CD14-positive monocyte (primary cell): ENCODE measurements at regions not wholly inside any gene's neighbourhood (a gene's known extent, or its start where the extent isn't known, plus 50 kb on each side); places are given as distances from the start of the nearest gene placed in this dataset.

Source experiments
- DNase-seq, 3 donors: peaks; one replicate each; pipeline ENCODE4 v3.0.0-alpha.2; 2011 to 2022
- H2AFZ ChIP-seq: 2 replicates; pipeline ENCODE4 v1.6.0; 2012; ENCODE audit warnings: mild to moderate bottlenecking, low read depth, low read length, inconsistent platforms; ENCODE audit not compliant: insufficient read depth, poor library complexity, severe bottlenecking
- H3K27ac ChIP-seq, 2 donors: 1 replicate in 1 of 2; 2 replicates in 1 of 2; pipeline ENCODE4 v1.5.1; 2012 to 2013; ENCODE audit warnings: low read length in 2 of 2, control low read depth in 1 of 2, inconsistent platforms in 1 of 2, low read depth in 1 of 2, mild to moderate bottlenecking in 1 of 2
- H3K27me3 ChIP-seq, 2 donors: one replicate each; pipeline versions ENCODE4 v1.6.0 to v1.6.1; 2011 to 2013; ENCODE audit warnings: low read length in 2 of 2; ENCODE audit not compliant: control insufficient read depth in 2 of 2, insufficient read depth in 2 of 2
- H3K36me3 ChIP-seq, 2 donors: replicated peaks in 1 of 2; 1 replicate in 1 of 2; 2 replicates in 1 of 2; pipeline versions ENCODE4 v1.5.1 to v1.6.1; 2012 to 2013; ENCODE audit warnings: low read length in 2 of 2, control low read depth in 1 of 2, inconsistent platforms in 1 of 2, mild to moderate bottlenecking in 1 of 2; ENCODE audit not compliant: insufficient read depth in 2 of 2, control insufficient read depth in 1 of 2
- H3K4me1 ChIP-seq, 2 donors: 1 replicate in 1 of 2; 2 replicates in 1 of 2; pipeline versions ENCODE4 v1.5.1 to v1.6.1; 2012 to 2013; ENCODE audit warnings: low read length in 2 of 2, control low read depth in 1 of 2, inconsistent platforms in 1 of 2, mild to moderate bottlenecking in 1 of 2, moderate library complexity in 1 of 2; ENCODE audit not compliant: insufficient read depth in 2 of 2, control insufficient read depth in 1 of 2
- H3K4me2 ChIP-seq: replicated peaks from 2 replicates; pipeline ENCODE3; 2012; ENCODE audit warnings: low read length, moderate library complexity, mild to moderate bottlenecking; ENCODE audit not compliant: poor library complexity, severe bottlenecking; ENCODE audit errors: extremely low read depth
- H3K4me3 ChIP-seq, 3 experiments: fragments of 200-600 bp in 1 of 3; sonication (generic) in 1 of 3; replicated peaks in 1 of 3; 1 replicate in 2 of 3; 2 replicates in 1 of 3; pipeline ENCODE4 v1.5.1; 2011 to 2013; ENCODE audit warnings: low read length in 3 of 3, mild to moderate bottlenecking in 3 of 3, control low read depth in 2 of 3, low read depth in 2 of 3, inconsistent platforms in 1 of 3, moderate library complexity in 1 of 3
- H3K79me2 ChIP-seq: 2 replicates; pipeline ENCODE4 v1.6.0; 2012; ENCODE audit warnings: mild to moderate bottlenecking, control low read depth, inconsistent platforms, low read length, moderate library complexity; ENCODE audit not compliant: insufficient read depth
- H3K9ac ChIP-seq: 2 replicates; pipeline ENCODE4 v1.6.0; 2017; ENCODE audit warnings: low read length, mild to moderate bottlenecking; ENCODE audit not compliant: insufficient read depth, poor library complexity, severe bottlenecking
- H3K9me3 ChIP-seq, 2 donors: replicated peaks in 1 of 2; 1 replicate in 1 of 2; 2 replicates in 1 of 2; pipeline versions ENCODE4 v1.5.1 to v1.6.1; 2012 to 2013; ENCODE audit warnings: low read length in 2 of 2, control low read depth in 1 of 2; ENCODE audit not compliant: control insufficient read depth in 1 of 2, insufficient read depth in 1 of 2
- H4K20me1 ChIP-seq: 2 replicates; pipeline ENCODE4 v1.6.0; 2012; ENCODE audit warnings: mild to moderate bottlenecking, low read length, control low read depth, moderate library complexity; ENCODE audit not compliant: insufficient read depth
- H3K27ac Mint-ChIP-seq, 7 donors: one replicate each; pipeline ENCODE4 v1.8.0; 2020; ENCODE audit warnings: mild to moderate bottlenecking in 7 of 7, mixed read lengths in 7 of 7, moderate library complexity in 6 of 7, inconsistent platforms in 2 of 7
- H3K27me3 Mint-ChIP-seq, 3 donors: one replicate each; pipeline ENCODE4 v1.8.0; 2021 to 2022; ENCODE audit warnings: low read depth in 3 of 3, mild to moderate bottlenecking in 3 of 3, mixed read lengths in 3 of 3, moderate library complexity in 3 of 3, inconsistent platforms in 1 of 3
- H3K36me3 Mint-ChIP-seq, 2 donors: one replicate each; pipeline ENCODE4 v1.8.0; 2020; ENCODE audit warnings: mixed read lengths in 2 of 2, inconsistent platforms in 1 of 2, mild to moderate bottlenecking in 1 of 2
- H3K4me1 Mint-ChIP-seq: one replicate; pipeline ENCODE4 v1.8.0; 2020; ENCODE audit warnings: mild to moderate bottlenecking, mixed read lengths
- H3K4me3 Mint-ChIP-seq, 2 donors: one replicate each; pipeline ENCODE4 v1.8.0; 2020; ENCODE audit warnings: mild to moderate bottlenecking in 2 of 2, mixed read lengths in 2 of 2, moderate library complexity in 1 of 2
- H3K9me3 Mint-ChIP-seq, 7 donors: one replicate each; pipeline ENCODE4 v1.8.0; 2020 to 2022; ENCODE audit warnings: mixed read lengths in 7 of 7, mild to moderate bottlenecking in 6 of 7, moderate library complexity in 6 of 7, inconsistent platforms in 2 of 7
- CTCF ChIP-seq: fragments of 200-600 bp; IDR thresholded peaks from one replicate; pipeline ENCODE4 v1.8.0; 2022; ENCODE audit warnings: antibody characterized with exemption, mild to moderate bottlenecking
- WGBS: methylation state at CpG from one replicate; pipeline ENCODE4 v1.1.5; 2013; ENCODE audit warnings: missing lambda C conversion rate; ENCODE audit not compliant: insufficient coverage; 5-methylcytosine and 5-hydroxymethylcytosine counted together
- intact Hi-C, 2 donors: fragments of 100-400 bp; cut with micrococcal nuclease; formaldehyde crosslinking; loops; one replicate each; pipeline versions ENCODE4 v1.15.0 to v1.15.1; 2023

- no peak overlapping the region for H3K4me3 ChIP-seq
- H3K27ac Mint-ChIP-seq: no peak overlapping the region
- H3K9me3 ChIP-seq: no peaks in the 10 kb centered on the region
- peaks cover 6% of the 10 kb centered on the region in 2 donors for H3K4me1 ChIP-seq
- H2AFZ ChIP-seq: no peak overlapping the region
- H3K9me3 Mint-ChIP-seq: peaks cover 0 to 2% (median 0%) of the 10 kb centered on the region in 7 donors
- peaks cover 5 to 15% of the 10 kb centered on the region in 2 donors for H3K36me3 Mint-ChIP-seq
- no peak overlapping the region for H3K9ac ChIP-seq
- H3K27ac ChIP-seq: no peak overlapping the region
- peaks cover 20% of the 10 kb centered on the region for H3K4me1 Mint-ChIP-seq
- intact Hi-C loops: no loop called here
- H3K79me2 ChIP-seq: no peaks in the 10 kb centered on the region
- H3K36me3 ChIP-seq: no peaks in the 10 kb centered on the region
- DNase-seq: no peak
- no peak overlapping the region for H3K4me3 Mint-ChIP-seq
- peaks cover 0 to 9% (median 0%) of the 10 kb centered on the region in 3 donors for H3K27me3 Mint-ChIP-seq
- H3K4me2 ChIP-seq: no peak overlapping the region
- H3K27me3 ChIP-seq: no peaks in the 10 kb centered on the region
- TF ChIP-seq CTCF: no peak
- no peaks in the 10 kb centered on the region for H4K20me1 ChIP-seq
Measured at GRCh38 chr6:14644381-14644780, 526.8 kb downstream of the CD83 start.

GRCh38 chr6:14645221-14645620 lies 527.6 kb downstream of the CD83 start:
- DNase-seq: no peak
- Histone ChIP-seq H3K4me1 (no peaks in the 10 kb centered on the region), H3K27ac (no peak overlapping the region), H3K27me3 (no peaks in the 10 kb centered on the region), H3K4me3 (no peak overlapping the region), H3K79me2 (no peaks in the 10 kb centered on the region), H3K9me3 (no peaks in the 10 kb centered on the region), H3K9ac (no peak overlapping the region), H3K36me3 (no peaks in the 10 kb centered on the region), H4K20me1 (no peaks in the 10 kb centered on the region), H2AFZ (no peak overlapping the region), H3K4me2 (no peak overlapping the region)
- intact Hi-C loops: no loop called here
- 100% methylated on average over 3 of the region's 5 CpGs for WGBS
- Mint-ChIP-seq H3K4me1 (peaks cover 13% of the 10 kb centered on the region), H3K4me3 (no peak overlapping the region), H3K27me3 (peaks cover 0 to 9% (median 0%) of the 10 kb centered on the region in 3 donors), H3K36me3 (peaks cover 4 to 11% of the 10 kb centered on the region in 2 donors), H3K27ac (no peak overlapping the region), H3K9me3 (peaks cover 0 to 2% (median 0%) of the 10 kb centered on the region in 7 donors)
- TF ChIP-seq CTCF: no peak
